Vagina (tissue), 2 donors: ENCODE measurements at regions not wholly inside any gene's neighbourhood (a gene's known extent, or its start where the extent isn't known, plus 50 kb on each side); places are given as distances from the start of the nearest gene placed in this dataset.
"Not testable (repeated sequence)": the region's sequence is repeated elsewhere in the genome, so short reads cannot be mapped to it uniquely, and the experiment has no call there.

Experiments used
- DNase-seq, 2 donors: peaks; one replicate each; pipeline ENCODE4 v3.0.0-alpha.2; 2017; ENCODE audit errors: extremely low spot score in 2 of 2
- H3K27ac ChIP-seq: fragments of 200-600 bp; sonication (generic); one replicate; pipeline ENCODE4 v1.5.1; 2019
- H3K27me3 ChIP-seq: fragments of 200-600 bp; sonication (generic); one replicate; pipeline ENCODE4 v1.5.1; 2019
- H3K36me3 ChIP-seq, 2 donors: fragments of 200-600 bp; sonication (generic); one replicate each; pipeline ENCODE4 v1.5.1; 2017 to 2019
- H3K4me1 ChIP-seq: fragments of 200-600 bp; sonication (generic); one replicate; pipeline ENCODE4 v1.5.1; 2019
- H3K4me3 ChIP-seq, 2 donors: fragments of 200-600 bp; sonication (generic); 1 replicate in 1 of 2; 2 replicates in 1 of 2; pipeline ENCODE4 v1.5.1; 2016 to 2019
- H3K9me3 ChIP-seq: fragments of 200-600 bp; sonication (generic); one replicate; pipeline ENCODE4 v1.5.1; 2019
- CTCF ChIP-seq, 3 experiments: fragments of 450-650 bp in 2 of 3; fragments of 200-600 bp in 1 of 3; sonication (generic) in 1 of 3; IDR thresholded peaks; one replicate each; pipeline ENCODE4 v1.5.1; 2017 to 2019; ENCODE audit warnings: antibody characterized with exemption in 3 of 3, mild to moderate bottlenecking in 2 of 3, moderate library complexity in 2 of 3
- POLR2A ChIP-seq, 2 donors: fragments of 450-650 bp; IDR thresholded peaks; one replicate each; pipeline ENCODE4 v1.6.1; 2017; ENCODE audit warnings: antibody characterized with exemption in 2 of 2, mild to moderate bottlenecking in 2 of 2, moderate library complexity in 2 of 2
- POLR2AphosphoS5 ChIP-seq, 2 donors: sonication (generic); formaldehyde crosslinking; IDR thresholded peaks; one replicate each; pipeline ENCODE4 v1.9.0; 2017; ENCODE audit warnings: antibody characterized with exemption in 2 of 2, mild to moderate bottlenecking in 2 of 2, low read depth in 1 of 2; ENCODE audit not compliant: insufficient read depth in 1 of 2
- intact Hi-C: fragments of 100-400 bp; cut with DNase I; formaldehyde crosslinking; loops from one replicate; pipeline ENCODE4 v1.15.1; 2023

- TF ChIP-seq CTCF (IDR thresholded peaks at IDR 0.05) (no peak), POLR2A (IDR thresholded peaks at IDR 0.05) (no peak), POLR2AphosphoS5 (IDR thresholded peaks at IDR 0.05; ENCODE audit: insufficient read depth in 1 of 2, low read depth in 1 of 2) (no peak)
- H3K36me3 ChIP-seq: no peaks in the 10 kb centered on the region
Observed at GRCh38 chr13:72556945-72557344, 170.5 kb downstream of the MZT1 start.

GRCh38 chr13:72555601-72556000 lies 171.8 kb downstream of the MZT1 start:
- TF ChIP-seq POLR2AphosphoS5 (IDR thresholded peaks at IDR 0.05; ENCODE audit: insufficient read depth in 1 of 2, low read depth in 1 of 2) (no peak), CTCF (IDR thresholded peaks at IDR 0.05) (no peak)
- H3K4me1 ChIP-seq: no peaks in the 10 kb centered on the region

More at GRCh38 chr13:72556945-72557344, 170.5 kb downstream of the MZT1 start:
- Histone ChIP-seq H3K4me1 (no peaks in the 10 kb centered on the region), H3K27me3 (no peaks in the 10 kb centered on the region), H3K4me3 (no peak overlapping the region), H3K27ac (no peak overlapping the region), H3K9me3 (no peaks in the 10 kb centered on the region)
- intact Hi-C loops: no loop called here
- no peak for DNase-seq

GRCh38 chr13:72552731-72553130 lies 174.7 kb downstream of the MZT1 start:
- Histone ChIP-seq H3K4me1 (no peaks in the 10 kb centered on the region), H3K27me3 (no peaks in the 10 kb centered on the region), H3K36me3 (no peaks in the 10 kb centered on the region), H3K4me3 (no peak overlapping the region), H3K27ac (no peak overlapping the region), H3K9me3 (no peaks in the 10 kb centered on the region)
- no peak for DNase-seq
- intact Hi-C loops: no loop called here
- TF ChIP-seq CTCF (IDR thresholded peaks at IDR 0.05) (no peak), POLR2AphosphoS5 (IDR thresholded peaks at IDR 0.05; ENCODE audit: insufficient read depth in 1 of 2, low read depth in 1 of 2) (no peak), POLR2A (IDR thresholded peaks at IDR 0.05) (no peak)

More at GRCh38 chr13:72555601-72556000, 171.8 kb downstream of the MZT1 start:
- H3K27me3 ChIP-seq: no peaks in the 10 kb centered on the region
- H3K4me3 ChIP-seq: no peak overlapping the region
- DNase-seq: no peak
- intact Hi-C loops: no loop called here
- H3K36me3 ChIP-seq: no peaks in the 10 kb centered on the region
- H3K27ac ChIP-seq: no peak overlapping the region
- no peaks in the 10 kb centered on the region for H3K9me3 ChIP-seq

GRCh38 chr13:72545895-72546294 lies 181.5 kb downstream of the MZT1 start:
- H3K27ac ChIP-seq, H3K27me3 ChIP-seq, DNase-seq, H3K36me3 ChIP-seq, H3K9me3 ChIP-seq, H3K4me1 ChIP-seq, H3K4me3 ChIP-seq, intact Hi-C loops: not testable (repeated sequence)

- Histone ChIP-seq H3K4me1 (no peaks in the 10 kb centered on the region), H3K4me3 (no peak overlapping the region), H3K27ac (no peak overlapping the region), H3K36me3 (no peaks in the 10 kb centered on the region), H3K27me3 (no peaks in the 10 kb centered on the region), H3K9me3 (no peaks in the 10 kb centered on the region)
- TF ChIP-seq POLR2A (IDR thresholded peaks at IDR 0.05) (no peak), POLR2AphosphoS5 (IDR thresholded peaks at IDR 0.05; ENCODE audit: insufficient read depth in 1 of 2, low read depth in 1 of 2) (no peak), CTCF (IDR thresholded peaks at IDR 0.05) (no peak)
- DNase-seq: no peak
- intact Hi-C loops: no loop called here
Observed at GRCh38 chr13:72545030-72545719, 182.3 kb downstream of the MZT1 start.
